Nephron (organoid): ENCODE measurements at regions not wholly inside any gene's neighbourhood (a gene's known extent, or its start where the extent isn't known, plus 50 kb on each side); places are given as distances from the start of the nearest gene placed in this dataset.

Experiments
- H3K27ac Mint-ChIP-seq, 3 experiments: 2 replicates each; pipeline ENCODE4 v1.8.0; 2020; ENCODE audit warnings: mixed read lengths in 3 of 3, mild to moderate bottlenecking in 2 of 3, moderate library complexity in 1 of 3
- H3K27me3 Mint-ChIP-seq: 2 replicates; pipeline ENCODE4 v1.8.0; 2021; ENCODE audit warnings: low read depth, mild to moderate bottlenecking, moderate library complexity, mixed read lengths
- H3K36me3 Mint-ChIP-seq: 2 replicates; pipeline ENCODE4 v1.8.0; 2020; ENCODE audit warnings: low read depth, mixed read lengths
- H3K4me1 Mint-ChIP-seq: 2 replicates; pipeline ENCODE4 v1.8.0; 2020; ENCODE audit warnings: mixed read lengths
- H3K4me3 Mint-ChIP-seq, 3 experiments: 2 replicates each; pipeline ENCODE4 v1.8.0; 2020; ENCODE audit warnings: mild to moderate bottlenecking in 3 of 3, mixed read lengths in 3 of 3, moderate library complexity in 2 of 3
- H3K9me3 Mint-ChIP-seq: 2 replicates; pipeline ENCODE4 v1.8.0; 2020; ENCODE audit warnings: mixed read lengths
- CTCF ChIP-seq, 3 experiments: fragments of 200-600 bp; sonication (generic); IDR thresholded peaks; one replicate each; pipeline ENCODE4 v1.5.0; 2021; ENCODE audit warnings: antibody characterized with exemption in 3 of 3; ENCODE audit not compliant: unreplicated experiment in 3 of 3

GRCh38 chr20:22394583-22394982 lies 189.8 kb downstream of the FOXA2 start:
- Mint-ChIP-seq H3K36me3 (no peaks in the 10 kb centered on the region), H3K4me1 (no peaks in the 10 kb centered on the region), H3K4me3 (no peak overlapping the region), H3K27me3 (peaks cover 24% of the 10 kb centered on the region), H3K27ac (no peak overlapping the region), H3K9me3 (no peaks in the 10 kb centered on the region)
- no peak for TF ChIP-seq CTCF (IDR thresholded peaks at IDR 0.05; ENCODE audit: unreplicated experiment in 3 of 3)

GRCh38 chr20:22390543-22390903 lies 193.8 kb downstream of the FOXA2 start:
- no peak for TF ChIP-seq CTCF (IDR thresholded peaks at IDR 0.05; ENCODE audit: unreplicated experiment in 3 of 3)
- Mint-ChIP-seq H3K27me3 (peaks cover 24% of the 10 kb centered on the region), H3K27ac (no peak overlapping the region), H3K9me3 (no peaks in the 10 kb centered on the region), H3K4me1 (no peaks in the 10 kb centered on the region), H3K36me3 (no peaks in the 10 kb centered on the region), H3K4me3 (no peak overlapping the region)

- Mint-ChIP-seq H3K27me3 (peaks cover 20% of the 10 kb centered on the region), H3K4me3 (no peak overlapping the region), H3K27ac (no peak overlapping the region), H3K4me1 (no peaks in the 10 kb centered on the region), H3K36me3 (no peaks in the 10 kb centered on the region), H3K9me3 (no peaks in the 10 kb centered on the region)
- TF ChIP-seq CTCF (IDR thresholded peaks at IDR 0.05; ENCODE audit: unreplicated experiment in 3 of 3), result no peak
Observed at GRCh38 chr20:22389836-22390542, 194.4 kb downstream of the FOXA2 start.

- Mint-ChIP-seq H3K27ac (no peak overlapping the region), H3K4me3 (no peak overlapping the region), H3K27me3 (peaks cover 5% of the 10 kb centered on the region), H3K4me1 (peaks cover 5% of the 10 kb centered on the region), H3K36me3 (no peaks in the 10 kb centered on the region), H3K9me3 (no peaks in the 10 kb centered on the region)
- no peak for TF ChIP-seq CTCF (IDR thresholded peaks at IDR 0.05; ENCODE audit: unreplicated experiment in 3 of 3)
Observed at GRCh38 chr20:22387452-22387851, 196.9 kb downstream of the FOXA2 start.

GRCh38 chr20:22386306-22386623 lies 198.1 kb downstream of the FOXA2 start:
- TF ChIP-seq CTCF (IDR thresholded peaks at IDR 0.05; ENCODE audit: unreplicated experiment in 3 of 3), result no peak
- no peaks in the 10 kb centered on the region for H3K36me3 Mint-ChIP-seq
- no peak overlapping the region for H3K27ac Mint-ChIP-seq
- no peak overlapping the region for H3K4me3 Mint-ChIP-seq
- peaks cover 5% of the 10 kb centered on the region for H3K27me3 Mint-ChIP-seq
- H3K4me1 Mint-ChIP-seq, result peaks cover 5% of the 10 kb centered on the region
- no peaks in the 10 kb centered on the region for H3K9me3 Mint-ChIP-seq

- peak in 2 of 3 experiments; percentile 33 to 37 for TF ChIP-seq CTCF (IDR thresholded peaks at IDR 0.05; ENCODE audit: unreplicated experiment in 3 of 3)
- Mint-ChIP-seq H3K36me3 (no peaks in the 10 kb centered on the region), H3K9me3 (no peaks in the 10 kb centered on the region), H3K4me1 (peaks cover 5% of the 10 kb centered on the region), H3K27me3 (peaks cover 5% of the 10 kb centered on the region), H3K4me3 (no peak overlapping the region), H3K27ac (no peak overlapping the region)
Observed at GRCh38 chr20:22385602-22386305, 198.6 kb downstream of the FOXA2 start.
